Smooth muscle cell (in vitro differentiated cells): ENCODE measurements at regions not wholly inside any gene's neighbourhood (a gene's known extent, or its start where the extent isn't known, plus 50 kb on each side); places are given as distances from the start of the nearest gene placed in this dataset.
"Not testable (repeated sequence)": the region's sequence is repeated elsewhere in the genome, so short reads cannot be mapped to it uniquely, and the experiment has no call there.

Source experiments
- DNase-seq: peaks from one replicate; lab custom pipeline; 2025; ENCODE audit not compliant: unreplicated experiment; lab: John Stamatoyannopoulos, UW
- H2AFZ ChIP-seq: fragments of 200-600 bp; sonication (generic); 2 replicates; pipeline ENCODE4 v1.6.0; 2016; ENCODE audit warnings: antibody characterized with exemption, low read depth, mild to moderate bottlenecking
- H3F3A ChIP-seq: fragments of 200-600 bp; sonication (generic); 2 replicates; pipeline ENCODE4 v1.6.0; 2017; ENCODE audit warnings: antibody characterized with exemption, low read depth
- H3K27ac ChIP-seq: fragments of 200-600 bp; sonication (generic); 2 replicates; pipeline ENCODE4 v1.5.1; 2016; ENCODE audit warnings: low read depth, mild to moderate bottlenecking
- H3K27me3 ChIP-seq: fragments of 200-600 bp; sonication (generic); 2 replicates; pipeline ENCODE4 v1.6.1; 2016; ENCODE audit warnings: low read depth, mild to moderate bottlenecking
- H3K36me3 ChIP-seq: fragments of 200-600 bp; sonication (generic); 2 replicates; pipeline ENCODE4 v1.5.1; 2016; ENCODE audit warnings: low read depth
- H3K4me1 ChIP-seq: fragments of 200-600 bp; sonication (generic); 2 replicates; pipeline ENCODE4 v1.5.1; 2016; ENCODE audit warnings: low read depth
- H3K4me2 ChIP-seq: fragments of 200-600 bp; sonication (generic); 2 replicates; pipeline ENCODE4 v1.6.0; 2016; ENCODE audit warnings: mild to moderate bottlenecking
- H3K4me3 ChIP-seq: fragments of 200-600 bp; sonication (generic); 2 replicates; pipeline ENCODE4 v1.5.1; 2016; ENCODE audit warnings: mild to moderate bottlenecking
- H3K79me2 ChIP-seq: fragments of 200-600 bp; sonication (generic); 2 replicates; pipeline ENCODE4 v1.6.0; 2016; ENCODE audit warnings: low read depth, mild to moderate bottlenecking
- H3K9ac ChIP-seq: fragments of 200-600 bp; sonication (generic); 2 replicates; pipeline ENCODE4 v1.6.0; 2016; ENCODE audit warnings: low read depth
- H3K9me3 ChIP-seq: fragments of 200-600 bp; sonication (generic); replicated peaks from 2 replicates; pipeline ENCODE4 v1.5.1; 2016; ENCODE audit warnings: low read depth
- H4K20me1 ChIP-seq: fragments of 200-600 bp; sonication (generic); 2 replicates; pipeline ENCODE4 v1.6.0; 2016; ENCODE audit warnings: low read depth
- CTCF ChIP-seq: fragments of 200-600 bp; sonication (generic); IDR thresholded peaks from 2 replicates; pipeline ENCODE4 v1.5.1; 2017; ENCODE audit warnings: borderline replicate concordance, mild to moderate bottlenecking, antibody characterized with exemption; ENCODE audit not compliant: insufficient read depth, poor library complexity, severe bottlenecking
- WGBS: methylation state at CpG from one replicate; pipeline ENCODE4 v1.1.7; 2016; ENCODE audit warnings: low lambda C conversion rate; 5-methylcytosine and 5-hydroxymethylcytosine counted together

DNA sequence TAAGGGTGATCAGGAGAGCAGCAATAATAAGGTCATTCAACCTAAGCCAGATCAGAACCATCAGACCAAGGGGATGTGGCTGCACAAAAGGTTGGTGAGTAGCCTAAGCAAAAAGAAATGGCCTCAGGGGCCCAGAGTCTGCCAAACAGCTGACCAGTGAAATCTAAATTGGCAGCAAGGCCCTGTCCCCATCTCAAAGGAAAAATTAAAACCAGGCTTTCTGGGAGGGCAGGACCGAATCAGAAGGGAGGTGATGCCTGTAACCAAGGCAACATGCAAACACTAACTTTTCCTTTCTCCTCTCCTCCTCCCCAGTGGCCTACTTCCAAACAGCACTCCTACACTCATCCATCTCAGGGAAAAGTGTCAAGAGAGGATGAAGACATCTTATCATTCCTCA is 256.4 kb downstream of the NUAK1 start:
- no peak overlapping the region for H3K27ac ChIP-seq
- H3K27me3 ChIP-seq, result no peaks in the 10 kb centered on the region
- no peak overlapping the region for H2AFZ ChIP-seq
- no peaks in the 10 kb centered on the region for H3K36me3 ChIP-seq
- TF ChIP-seq CTCF, result no peak
- 95% methylated on average over 1 of the region's 1 CpG for WGBS
- no peak for DNase-seq
- no peaks in the 10 kb centered on the region for H3K79me2 ChIP-seq
- H4K20me1 ChIP-seq, result no peaks in the 10 kb centered on the region
- H3F3A ChIP-seq, result peaks cover 2% of the 10 kb centered on the region
- H3K4me1 ChIP-seq, result no peaks in the 10 kb centered on the region
- no peak overlapping the region for H3K9ac ChIP-seq
- no peak overlapping the region for H3K4me3 ChIP-seq
- H3K4me2 ChIP-seq, result no peak overlapping the region
- H3K9me3 ChIP-seq, result no peaks in the 10 kb centered on the region

- Histone ChIP-seq H3F3A (peaks cover 2% of the 10 kb centered on the region), H3K4me3 (no peak overlapping the region), H3K27ac (no peak overlapping the region), H4K20me1 (no peaks in the 10 kb centered on the region), H3K36me3 (no peaks in the 10 kb centered on the region), H2AFZ (no peak overlapping the region), H3K79me2 (no peaks in the 10 kb centered on the region), H3K27me3 (no peaks in the 10 kb centered on the region), H3K9me3 (no peaks in the 10 kb centered on the region), H3K4me2 (no peak overlapping the region), H3K9ac (no peak overlapping the region), H3K4me1 (peaks cover 11% of the 10 kb centered on the region)
- WGBS, result 86% methylated on average over 3 of the region's 3 CpGs
- DNase-seq, result no peak
- TF ChIP-seq CTCF, result no peak
Observed at GRCh38 chr12:105887131-105887530, 251.6 kb downstream of the NUAK1 start.

- DNase-seq, result no peak
- peaks cover 2% of the 10 kb centered on the region for H3F3A ChIP-seq
- H3K27me3 ChIP-seq, result no peaks in the 10 kb centered on the region
- peak overlapping the region; percentile 80 for H3K27ac ChIP-seq
- WGBS, result 12% methylated on average over 4 of the region's 4 CpGs
- H3K9ac ChIP-seq, result no peak overlapping the region
- H3K9me3 ChIP-seq, result no peaks in the 10 kb centered on the region
- H3K4me2 ChIP-seq, result peak overlapping the region; percentile 31
- peaks cover 11% of the 10 kb centered on the region for H3K4me1 ChIP-seq
- TF ChIP-seq CTCF, result no peak
- H3K36me3 ChIP-seq, result no peaks in the 10 kb centered on the region
- no peak overlapping the region for H2AFZ ChIP-seq
- no peak overlapping the region for H3K4me3 ChIP-seq
- no peaks in the 10 kb centered on the region for H3K79me2 ChIP-seq
- no peaks in the 10 kb centered on the region for H4K20me1 ChIP-seq
Observed at GRCh38 chr12:105888696-105889095, 250.1 kb downstream of the NUAK1 start.

DNA sequence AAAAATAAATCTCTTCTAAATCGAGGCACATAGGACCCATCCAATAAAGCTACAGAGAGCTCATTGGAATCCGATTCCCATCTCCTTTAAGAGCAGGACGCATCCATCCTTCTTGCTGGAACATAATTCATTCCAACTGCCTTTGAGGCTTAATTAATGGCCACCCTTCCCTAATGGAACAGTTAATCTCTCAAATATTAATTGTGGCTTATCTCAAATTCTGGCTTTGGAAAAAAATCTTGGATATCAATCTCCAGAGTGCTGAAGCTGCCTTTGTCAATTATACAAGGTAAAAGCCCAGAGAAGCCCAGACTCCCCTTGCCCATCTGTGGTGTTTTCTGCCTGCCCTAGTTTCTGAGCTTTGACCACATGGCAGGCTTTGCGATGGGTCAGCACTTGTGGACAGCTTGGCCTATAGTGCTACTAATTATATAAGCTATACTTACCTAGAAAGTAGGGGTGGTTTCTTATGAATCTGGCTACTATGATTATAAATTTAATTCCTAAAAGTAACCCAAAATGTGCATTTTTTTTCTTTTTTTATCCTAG is 246.3 kb downstream of the NUAK1 start:
- no peak for TF ChIP-seq CTCF
- Histone ChIP-seq H3K79me2 (no peaks in the 10 kb centered on the region), H3K4me3 (no peak overlapping the region), H3K36me3 (no peaks in the 10 kb centered on the region), H3K27me3 (no peaks in the 10 kb centered on the region), H4K20me1 (no peaks in the 10 kb centered on the region), H3K9me3 (no peaks in the 10 kb centered on the region), H3K4me2 (no peak overlapping the region), H3K4me1 (peaks cover 11% of the 10 kb centered on the region), H2AFZ (no peak overlapping the region), H3F3A (no peaks in the 10 kb centered on the region), H3K27ac (no peak overlapping the region), H3K9ac (no peak overlapping the region)
- no peak for DNase-seq
- 83% methylated on average over 4 of the region's 4 CpGs for WGBS

- H2AFZ ChIP-seq, result not testable (repeated sequence)
- peaks cover 11% of the 10 kb centered on the region for H3F3A ChIP-seq
Observed at GRCh38 chr12:105895197-105895832, 243.4 kb downstream of the NUAK1 start.

More at GRCh38 chr12:105895197-105895832, 243.4 kb downstream of the NUAK1 start:
- DNase-seq, H4K20me1 ChIP-seq, H3K9me3 ChIP-seq, H3K36me3 ChIP-seq, H3K4me2 ChIP-seq, H3K79me2 ChIP-seq, H3K4me3 ChIP-seq, H3K27ac ChIP-seq, H3K9ac ChIP-seq, H3K4me1 ChIP-seq, H3K27me3 ChIP-seq: not testable (repeated sequence)
- WGBS, result 74% methylated on average over 10 of the region's 10 CpGs
